Ramos (cell line): ENCODE measurements at regions not wholly inside any gene's neighbourhood (a gene's known extent, or its start where the extent isn't known, plus 50 kb on each side); places are given as distances from the start of the nearest gene placed in this dataset.
"Not testable (repeated sequence)": the region's sequence is repeated elsewhere in the genome, so short reads cannot be mapped to it uniquely, and the experiment has no call there.

Source experiments
- in situ Hi-C: fragments of 300-500 bp; cut with MboI; formaldehyde crosslinking; loops from one replicate; pipeline ENCODE4 v1.14.3; 2022; ENCODE audit warnings: low sequenced_read_pairs; ENCODE audit not compliant: unreplicated experiment

DNA sequence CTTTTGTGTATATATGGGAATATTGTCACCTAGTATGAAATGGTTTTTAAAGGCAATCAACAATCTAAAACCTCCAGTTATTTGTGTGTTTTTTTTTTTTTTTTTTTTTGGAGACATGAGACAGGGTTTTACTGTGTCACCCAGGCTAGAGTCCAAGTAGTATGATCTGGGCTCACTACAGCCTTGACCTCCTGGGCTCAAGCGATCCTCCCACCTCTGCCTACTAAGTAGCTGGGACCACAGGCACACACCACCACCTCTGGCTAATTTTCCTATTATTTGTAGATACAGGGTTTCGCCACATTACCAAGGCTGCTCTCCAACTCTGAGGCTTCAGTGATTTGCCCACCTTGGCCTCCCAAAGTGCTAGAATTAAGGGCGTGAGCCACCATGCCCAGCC, 349.9 kb downstream of the UTRN start:
- in situ Hi-C loops: no loop called here

DNA sequence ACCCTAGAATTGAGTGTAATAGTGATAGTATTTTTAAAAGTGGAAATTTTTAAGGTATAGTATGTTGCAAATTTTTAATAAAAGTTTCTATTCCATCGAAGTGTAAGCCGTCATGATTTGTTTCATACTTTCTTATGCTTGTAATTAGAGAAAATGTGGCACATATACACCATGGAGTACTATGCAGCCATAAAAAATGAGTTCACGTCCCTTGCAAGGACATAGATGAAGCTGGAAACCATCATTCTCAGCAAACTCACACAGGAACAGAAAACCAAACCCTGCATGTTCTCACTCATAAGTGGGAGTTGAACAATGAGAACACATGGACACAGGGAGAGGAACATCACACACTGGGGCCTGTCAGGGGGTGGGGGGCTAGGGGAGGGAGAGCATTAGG, 350.9 kb downstream of the UTRN start:
- in situ Hi-C loops: not testable (repeated sequence)

DNA sequence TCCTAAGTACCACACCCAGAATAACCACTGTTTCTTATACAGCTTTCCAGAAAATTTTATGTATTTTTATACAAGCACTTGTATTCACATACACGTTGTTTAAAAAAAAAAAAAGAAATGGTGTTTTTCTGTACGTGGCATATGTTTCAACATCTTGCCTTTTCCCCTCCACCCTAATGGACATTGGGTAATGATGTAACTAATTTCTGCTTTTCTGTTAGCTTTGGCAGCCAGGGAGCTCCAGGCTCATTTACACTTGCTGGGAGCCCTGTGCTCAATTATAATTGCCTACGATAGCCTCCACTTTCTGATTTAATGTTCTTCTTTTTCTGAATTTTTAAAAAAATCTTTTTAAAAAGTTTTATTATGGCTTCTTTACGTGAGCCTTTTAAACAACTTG, 352.4 kb downstream of the UTRN start:
- in situ Hi-C loops: no loop called here

DNA sequence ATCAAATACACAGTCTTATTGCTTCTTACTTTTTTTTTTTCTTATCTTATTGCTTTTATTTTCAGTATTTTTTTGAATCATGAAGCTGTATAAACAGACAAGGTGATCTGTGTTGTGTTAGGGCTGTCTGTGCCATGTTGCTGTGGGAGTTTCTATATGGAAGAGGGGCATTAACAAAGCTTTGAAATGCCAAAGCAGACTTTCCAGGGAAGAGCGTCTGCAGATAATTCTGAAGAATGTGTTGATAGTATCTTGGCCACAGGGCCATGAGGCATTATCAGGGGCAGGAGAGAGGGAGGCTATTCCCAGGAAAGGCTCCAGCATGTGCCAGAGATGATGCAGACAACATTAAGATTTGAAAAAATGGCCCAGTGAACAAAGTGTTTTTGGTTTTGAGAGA, 354.5 kb downstream of the UTRN start:
- in situ Hi-C loops: no loop called here

DNA sequence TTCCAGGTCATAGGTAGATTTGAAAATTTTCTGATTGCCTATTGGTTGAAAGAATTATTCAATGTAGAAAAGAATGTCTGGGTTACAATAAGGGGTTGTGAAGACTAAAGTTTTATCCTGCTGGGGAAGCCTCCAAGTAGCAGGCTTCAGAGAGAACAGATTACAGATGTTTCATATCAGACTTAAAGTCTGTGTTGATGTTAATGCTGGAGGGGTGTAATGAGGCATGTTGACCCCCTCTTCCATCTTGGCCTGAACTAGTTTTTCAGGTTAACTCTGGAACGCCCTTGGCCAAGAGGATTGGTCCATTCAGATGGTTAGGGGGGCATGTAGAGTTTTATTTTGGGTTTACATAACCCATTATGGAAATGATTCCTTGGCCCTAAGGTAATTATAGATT, 356.2 kb downstream of the UTRN start:
- in situ Hi-C loops: no loop called here

DNA sequence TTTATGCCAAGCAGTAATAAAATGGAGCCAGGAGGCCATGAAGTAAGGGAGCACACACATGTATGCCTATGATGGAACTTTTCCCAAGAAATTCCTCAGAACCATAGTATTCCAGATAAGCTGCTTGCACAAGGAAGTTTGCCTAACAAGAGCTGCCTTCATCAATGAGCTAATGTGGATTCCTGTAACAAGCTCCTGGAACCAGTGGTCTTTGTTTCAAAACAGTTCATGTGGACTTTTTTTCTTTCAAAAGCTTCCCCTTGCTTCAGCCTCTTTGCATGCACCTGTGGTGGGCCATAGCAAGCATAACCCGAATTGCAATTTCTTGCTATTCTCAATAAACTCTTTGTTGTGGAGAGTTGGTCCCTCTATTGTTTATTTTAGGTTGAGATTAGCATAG, 359.6 kb downstream of the UTRN start:
- in situ Hi-C loops: no loop called here

DNA sequence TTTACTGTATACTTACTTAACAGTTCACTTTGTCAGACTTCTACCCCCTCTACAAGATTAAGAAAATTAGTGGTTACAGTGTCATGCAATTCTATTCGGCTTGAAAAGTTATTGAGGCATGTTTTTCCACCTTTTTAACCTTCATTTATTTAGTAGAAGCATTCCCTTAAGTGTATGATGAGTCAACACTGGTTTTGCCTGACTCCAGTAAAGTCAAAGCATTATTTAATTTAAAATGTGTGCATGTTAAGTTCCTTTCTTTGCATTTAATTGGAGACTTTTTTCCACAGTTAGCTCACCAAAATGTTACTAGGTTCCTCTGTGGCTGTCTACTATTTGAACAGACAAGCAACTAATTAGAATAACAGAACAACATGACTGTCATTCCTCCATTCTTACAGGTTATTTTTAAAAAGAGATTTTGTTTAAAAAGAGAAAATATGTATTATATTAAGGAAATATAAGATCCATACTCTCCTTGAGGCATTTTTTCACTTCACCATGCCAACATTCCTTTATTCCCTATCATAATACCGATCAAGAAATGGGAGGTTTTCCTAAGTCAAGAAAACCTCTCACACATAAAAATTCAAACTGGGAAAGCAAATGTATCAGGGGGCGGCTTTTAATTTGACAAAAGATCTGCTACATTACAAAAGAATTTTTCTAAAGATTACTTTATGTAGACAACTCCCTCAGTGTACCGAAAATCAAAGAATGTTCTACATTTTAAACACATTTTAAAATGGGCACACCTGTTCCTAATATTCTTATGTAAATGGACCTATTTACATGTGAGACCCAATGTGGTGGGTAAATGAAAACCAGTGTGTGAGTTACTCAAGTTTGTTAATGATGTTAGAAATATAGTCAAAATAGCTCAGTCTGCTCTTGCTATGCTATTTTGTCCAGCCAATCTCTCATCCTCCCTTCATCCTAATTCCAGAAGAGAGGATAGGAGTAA, 361.2 kb downstream of the UTRN start:
- in situ Hi-C loops: no loop called here

DNA sequence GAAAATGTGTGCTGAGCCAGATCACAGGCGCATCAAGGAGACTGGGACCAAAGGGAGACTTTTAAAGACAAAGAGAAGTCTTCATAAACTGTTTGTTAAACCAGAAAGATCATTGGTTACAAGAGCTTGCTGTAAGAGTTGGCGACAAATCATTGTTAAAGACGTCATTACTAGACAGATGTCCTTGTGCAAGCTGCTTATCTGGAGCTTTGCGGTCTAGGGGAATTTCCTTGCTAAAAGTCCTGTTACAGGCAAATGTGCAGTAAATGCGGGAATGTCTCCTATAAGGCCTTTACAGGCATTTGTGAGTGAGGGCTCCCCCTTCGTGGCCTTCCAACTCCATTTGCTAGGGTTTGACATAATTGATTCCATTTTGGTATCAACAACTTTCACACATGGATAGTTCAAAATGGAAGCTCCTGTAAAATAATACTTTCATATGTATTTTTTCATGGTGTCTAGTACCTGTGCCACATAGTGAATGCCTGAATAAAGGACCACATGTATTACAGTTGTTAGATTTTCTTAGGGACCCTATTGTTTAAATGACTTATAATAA, 362.4 kb downstream of the UTRN start:
- in situ Hi-C loops: no loop called here

DNA sequence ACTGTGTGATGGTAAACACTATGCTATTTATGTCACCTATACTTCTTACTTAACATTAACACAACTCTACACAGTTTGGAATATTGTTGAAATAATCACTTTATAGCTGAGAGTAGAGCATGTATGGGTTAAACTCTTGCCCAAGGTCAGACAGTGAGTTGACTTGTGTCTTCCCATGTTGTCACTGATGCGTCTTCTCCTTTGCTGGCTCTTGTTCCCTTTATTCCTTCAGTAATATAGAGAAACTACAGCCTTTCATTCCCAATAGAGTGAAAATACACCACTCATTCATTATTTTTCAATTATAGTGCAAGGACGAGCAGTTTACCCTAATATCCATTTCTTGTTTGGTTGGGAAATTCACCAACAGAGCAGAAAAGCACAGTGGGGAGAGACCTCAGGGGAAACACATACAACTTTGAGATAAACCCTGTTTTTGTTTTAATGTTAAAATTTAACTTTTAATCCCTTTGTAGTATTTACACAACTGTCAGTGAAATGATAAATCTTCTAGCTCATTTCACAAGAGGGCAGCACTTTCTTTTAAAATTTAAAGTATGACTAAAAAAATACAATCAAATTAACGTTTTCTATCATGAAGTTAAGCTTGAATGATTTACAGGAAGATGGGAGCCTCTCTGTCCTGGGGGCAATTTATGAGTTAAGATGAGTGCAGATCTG, 363.0 kb downstream of the UTRN start:
- in situ Hi-C loops: no loop called here

DNA sequence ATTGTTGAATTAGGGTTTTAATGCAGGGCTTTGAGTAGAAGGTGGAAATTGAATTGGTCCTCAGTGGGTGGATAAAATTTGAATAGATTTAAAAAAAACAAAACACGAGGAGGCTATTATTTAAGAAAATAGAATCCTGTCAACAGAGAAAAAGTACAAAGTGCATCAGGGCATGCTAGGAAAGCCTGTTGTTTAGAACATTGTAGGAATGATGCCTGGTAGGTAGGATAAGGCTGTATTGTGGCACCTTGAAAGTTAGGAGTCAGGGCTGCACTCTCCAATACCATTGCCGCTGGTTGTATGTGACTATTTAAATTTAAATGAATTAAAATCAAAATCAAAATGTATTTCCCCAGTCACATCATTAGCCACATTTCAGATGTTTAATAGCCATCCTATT, 363.9 kb downstream of the UTRN start:
- in situ Hi-C loops: no loop called here

DNA sequence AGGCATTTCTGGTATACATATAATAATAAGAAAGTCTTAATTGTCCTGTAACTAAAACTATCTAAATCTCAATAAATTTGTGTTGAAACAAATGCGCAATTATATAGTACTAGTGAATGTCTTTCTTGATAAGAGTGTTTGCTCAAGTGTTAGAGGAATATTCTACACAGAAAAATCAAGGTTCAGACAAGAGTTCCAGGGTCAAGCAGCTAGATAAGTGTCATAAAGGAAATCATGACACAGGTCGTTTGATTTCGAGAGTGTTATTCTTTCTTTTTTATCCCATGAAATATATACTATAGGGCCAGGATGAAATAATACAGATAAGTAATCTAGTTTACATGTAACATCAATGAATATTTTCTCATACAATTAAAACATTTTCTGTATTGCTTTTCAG, 366.1 kb downstream of the UTRN start:
- in situ Hi-C loops: no loop called here

DNA sequence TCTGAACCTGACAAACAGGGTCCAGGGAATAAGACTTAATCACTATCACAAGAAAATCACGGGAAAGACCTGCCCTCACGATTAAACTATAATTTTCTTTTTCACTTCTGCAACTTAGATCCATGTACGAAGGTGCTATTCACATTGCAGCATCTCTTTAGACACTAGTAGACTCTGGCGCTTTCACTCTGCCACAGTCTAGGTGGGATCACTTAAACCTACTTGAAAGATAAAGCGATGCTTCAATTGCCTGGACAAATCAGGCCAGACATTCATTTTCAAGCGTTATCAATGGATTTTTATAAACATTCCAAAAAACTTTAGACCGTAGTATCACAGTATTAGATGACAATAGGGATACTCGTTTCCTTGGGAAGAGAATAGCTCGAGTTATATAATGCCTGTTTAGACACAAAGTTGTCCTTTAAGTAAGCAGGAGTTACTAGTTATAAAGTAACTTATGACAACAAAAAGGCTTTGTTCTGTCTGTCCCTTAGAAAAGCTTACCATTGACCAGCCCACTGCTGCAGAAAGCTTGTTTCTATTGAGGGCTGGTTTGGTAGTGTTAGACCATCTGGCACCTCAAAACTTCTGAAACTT, 367.3 kb downstream of the UTRN start:
- in situ Hi-C loops: no loop called here

DNA sequence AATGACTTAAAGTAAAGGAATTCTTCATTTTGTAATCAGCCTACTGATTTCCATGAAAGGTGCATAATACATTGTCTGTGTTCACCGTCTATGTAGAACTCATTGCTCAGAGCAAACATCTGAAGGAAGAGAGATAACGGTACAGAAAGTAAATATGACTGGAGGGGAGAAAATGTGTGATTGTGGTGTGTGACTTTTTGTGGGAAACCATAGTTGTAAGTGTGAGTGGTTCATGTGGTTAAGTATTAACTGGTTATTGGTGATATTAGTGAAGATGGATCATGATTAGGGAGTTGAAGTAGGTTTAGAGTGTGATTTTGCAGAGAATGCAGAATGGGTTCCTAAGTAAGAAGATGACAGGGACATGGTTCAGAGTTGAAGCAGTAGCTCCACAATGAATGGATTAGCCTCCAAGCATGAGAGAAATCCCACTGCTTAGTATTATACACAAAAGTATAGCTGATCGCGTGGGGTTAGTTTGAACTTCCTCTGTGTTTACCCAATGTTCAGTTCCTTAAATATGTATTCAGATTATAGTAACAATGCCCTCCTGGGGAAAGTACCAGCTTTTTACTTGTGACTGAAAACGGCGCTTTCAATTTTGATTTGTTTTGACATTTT, 368.9 kb downstream of the UTRN start:
- in situ Hi-C loops: no loop called here

DNA sequence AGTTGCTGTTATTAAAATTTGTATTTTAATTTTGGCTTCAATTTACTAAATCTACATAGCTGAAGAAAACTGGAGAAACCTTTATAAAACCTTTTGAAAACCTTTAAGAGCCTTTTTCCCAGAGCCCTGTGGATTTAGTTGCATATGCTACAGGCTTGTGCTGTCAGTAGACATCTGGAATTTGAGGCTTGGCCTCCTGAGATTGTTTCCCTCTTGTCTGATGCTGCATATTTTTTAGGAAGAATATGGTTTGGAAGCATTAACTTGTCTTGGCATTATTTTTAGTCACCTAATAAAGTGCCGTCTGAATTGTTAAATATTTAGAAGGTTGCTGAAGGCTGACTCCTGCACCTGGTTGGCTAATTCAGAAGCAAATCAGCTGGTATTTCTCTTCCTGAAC, 369.4 kb downstream of the UTRN start:
- in situ Hi-C loops: no loop called here

DNA sequence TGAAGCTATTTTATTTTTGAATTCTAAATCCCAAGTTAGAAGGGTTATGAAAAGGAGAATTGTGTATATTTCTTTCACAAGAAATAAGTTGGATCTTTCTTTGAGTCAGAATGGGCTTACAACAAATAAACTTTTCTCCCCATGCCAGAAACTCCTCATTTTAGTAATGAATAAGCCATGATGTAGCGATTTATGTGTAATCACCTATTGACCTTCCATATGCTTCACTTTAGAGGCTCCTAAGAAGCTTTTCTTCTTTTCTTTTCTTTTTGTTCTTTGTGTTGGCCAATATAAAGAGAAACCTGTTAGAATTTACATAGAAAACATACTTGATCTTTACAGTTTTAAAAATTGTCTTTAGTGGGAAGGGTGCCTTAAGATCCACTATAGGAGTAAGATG, 370.2 kb downstream of the UTRN start:
- in situ Hi-C loops: no loop called here

DNA sequence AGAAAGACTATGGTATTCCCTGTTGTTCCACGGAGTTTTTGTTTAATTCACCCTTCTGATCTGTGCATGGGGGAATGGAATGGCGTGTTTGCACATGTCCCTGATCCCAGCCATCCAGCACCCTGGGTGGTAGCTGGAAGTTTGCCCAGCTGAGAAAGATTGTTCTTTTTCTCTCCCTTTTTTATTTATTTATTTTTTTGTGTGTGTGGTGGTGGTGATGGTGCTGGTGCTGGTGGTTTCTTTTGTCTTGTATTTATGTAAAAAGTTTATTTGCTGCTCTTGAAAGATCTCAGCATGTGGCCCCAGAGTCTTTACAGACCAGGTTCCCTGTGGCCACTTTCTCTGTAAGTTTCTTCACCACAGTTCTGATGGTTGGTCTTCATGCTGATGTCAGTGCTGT, 372.6 kb downstream of the UTRN start:
- in situ Hi-C loops: no loop called here

DNA sequence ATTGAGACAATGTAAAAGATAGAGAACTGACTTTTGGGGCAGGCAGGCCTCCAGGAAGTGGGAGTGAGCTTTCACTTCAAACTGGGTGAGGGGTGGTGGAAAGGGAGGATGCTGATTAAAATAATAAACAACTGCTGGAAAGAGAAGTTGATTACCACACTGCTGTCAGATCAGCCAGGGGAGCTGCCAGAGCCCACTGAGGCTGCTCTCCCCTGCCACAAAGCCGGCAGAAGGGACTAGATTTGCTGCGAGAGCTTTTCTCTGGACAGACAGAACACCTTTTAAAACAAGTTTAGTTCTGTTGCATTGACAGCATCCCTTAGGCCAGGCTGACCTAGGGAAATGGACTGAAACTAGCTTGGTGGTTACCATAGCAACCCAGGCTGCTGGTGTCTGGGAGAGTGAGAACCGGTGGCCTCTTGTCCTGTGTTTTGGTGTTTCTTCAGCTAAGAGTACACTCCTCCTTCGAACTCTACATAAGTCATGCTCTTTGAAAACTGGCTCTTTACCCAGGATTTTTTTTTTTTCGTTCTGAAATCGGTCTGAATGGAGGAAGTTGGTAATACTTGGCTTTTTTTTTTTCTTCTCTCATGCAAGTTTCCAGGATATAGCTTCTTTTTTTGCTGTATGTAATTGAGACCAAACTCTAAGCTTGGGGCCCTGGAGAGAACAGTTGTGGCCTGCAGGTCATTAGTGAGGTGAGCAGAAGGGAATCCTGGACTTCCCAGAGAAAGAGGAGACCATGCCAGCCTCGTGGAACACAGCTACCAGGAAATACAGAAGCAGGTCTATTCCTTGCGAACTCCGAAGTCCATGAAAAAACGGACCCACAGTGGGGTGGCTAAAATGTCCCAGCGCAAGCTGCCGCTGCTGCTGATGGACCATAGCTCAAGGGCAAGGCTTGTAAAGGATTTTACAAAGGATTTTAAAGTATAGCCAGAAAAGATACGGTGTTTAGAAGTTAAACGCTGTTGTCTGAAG, 374.4 kb downstream of the UTRN start:
- in situ Hi-C loops: no loop called here

DNA sequence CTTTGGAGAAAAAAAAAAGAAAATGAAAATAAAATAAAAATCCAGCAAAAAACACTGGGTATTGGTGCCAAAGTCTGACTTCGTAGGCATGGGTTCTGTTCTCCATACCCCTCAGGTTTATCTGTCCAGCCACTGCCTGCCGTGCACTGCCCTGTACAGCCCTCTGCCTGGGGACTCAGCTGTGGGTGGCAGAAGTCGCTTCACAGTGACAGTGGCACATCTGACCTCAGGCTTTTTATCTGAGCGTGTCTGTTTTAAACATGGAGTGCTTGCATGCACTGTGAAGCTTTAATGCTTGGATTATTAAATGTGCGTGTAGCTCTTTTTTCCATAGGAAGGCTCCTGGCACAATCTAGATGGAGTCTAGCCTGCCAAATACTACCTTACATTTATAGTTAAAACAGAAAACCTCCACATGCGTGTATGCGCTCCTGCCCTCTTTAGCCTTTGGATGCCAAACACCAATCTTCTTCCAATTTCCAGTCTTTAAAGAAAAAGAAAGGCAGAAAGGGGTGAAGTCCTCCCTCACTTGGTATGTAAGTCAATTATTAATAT, 375.5 kb downstream of the UTRN start:
- in situ Hi-C loops: no loop called here

DNA sequence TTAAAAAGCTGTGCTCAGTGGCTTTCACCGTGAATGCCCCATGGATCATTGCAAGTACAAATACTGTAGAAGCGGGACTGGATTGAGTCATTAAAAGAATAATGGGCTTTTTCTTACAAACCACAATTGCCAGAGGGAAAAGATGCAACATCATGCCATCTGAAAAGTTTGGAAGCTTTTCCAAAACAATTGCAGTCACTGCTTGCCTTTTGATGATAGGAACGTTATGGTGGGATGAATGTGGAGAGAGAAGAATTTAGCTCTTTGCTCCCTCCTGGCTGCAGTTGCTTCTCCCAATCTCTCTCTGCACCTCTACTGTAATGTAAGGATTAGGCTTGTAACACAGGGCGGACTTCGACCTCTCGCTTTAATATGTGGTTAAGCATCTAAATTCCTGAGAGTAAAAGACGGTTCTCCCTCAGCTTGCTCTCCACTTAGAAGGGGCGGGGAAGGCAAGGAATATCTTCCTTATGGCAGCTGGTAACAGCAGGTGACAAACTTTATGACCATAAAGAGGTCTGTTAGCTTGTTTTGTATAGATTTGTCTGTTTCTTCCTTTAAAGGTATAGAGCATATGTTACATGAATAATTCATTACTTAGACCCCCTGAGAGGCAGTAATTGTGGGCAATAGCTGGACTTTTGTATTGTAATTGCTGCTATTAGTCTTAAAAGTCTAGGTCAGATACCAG, 376.1 kb downstream of the UTRN start:
- in situ Hi-C loops: no loop called here
